ENCODE measurements at regions not wholly inside any gene's neighbourhood (a gene's known extent, or its start where the extent isn't known, plus 50 kb on each side); places are given as distances from the start of the nearest gene placed in this dataset.

- no peak for TF ChIP-seq SUZ12 (IDR thresholded peaks at IDR 0.05; ENCODE audit: extremely low read depth, insufficient read depth, insufficient read length)
- no peak for TF ChIP-seq ZNF274 (IDR thresholded peaks at IDR 0.05; ENCODE audit: low read depth, low read length)
Measured at GRCh38 chr10:2054728-2055127, 317.4 kb upstream of the ADARB2 start.

Data from NT2/D1 (cell line).